ENCODE measurements at regions not wholly inside any gene's neighbourhood (a gene's known extent, or its start where the extent isn't known, plus 50 kb on each side); places are given as distances from the start of the nearest gene placed in this dataset.

DNA sequence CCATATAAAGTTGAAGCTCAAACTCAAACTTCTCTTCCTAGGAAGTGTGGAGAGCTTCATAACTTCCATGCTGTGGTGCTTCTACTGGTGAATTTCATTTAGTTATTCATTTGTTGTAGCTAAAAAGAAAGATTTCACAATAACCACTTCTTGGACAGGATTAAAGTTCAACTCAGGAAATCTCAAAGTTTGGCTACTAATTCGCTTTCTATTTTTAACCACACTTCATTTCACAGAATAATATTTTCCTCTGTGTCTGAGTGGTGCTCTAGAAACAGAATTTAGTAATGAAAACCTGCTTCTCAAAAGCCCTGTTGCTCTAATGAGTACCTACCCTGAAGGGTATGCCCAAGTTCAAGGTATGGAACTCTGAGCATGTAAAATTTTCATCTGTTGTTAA is 73.9 kb downstream of the ACTBL2 start:
- TF ChIP-seq EZH2phosphoT487 (IDR thresholded peaks at IDR 0.05; ENCODE audit: insufficient read depth, low read depth) = no peak
- TF ChIP-seq EZH2 (IDR thresholded peaks at IDR 0.05; ENCODE audit: insufficient read depth, poor library complexity, severe bottlenecking) = no peak

All from GM23248 (cell line).